Heart left ventricle (tissue), 16 donors: ENCODE measurements at regions not wholly inside any gene's neighbourhood (a gene's known extent, or its start where the extent isn't known, plus 50 kb on each side); places are given as distances from the start of the nearest gene placed in this dataset.

Experiments
- ATAC-seq, 4 donors: fragments of 200-7000 bp; cut with Tn5 transposase; one replicate each; pipeline ENCODE4 v1.9.1; 2020 to 2022; ENCODE audit warnings: moderate library complexity in 4 of 4, mild to moderate bottlenecking in 3 of 4, moderate number of reproducible peaks in 1 of 4
- DNase-seq, 5 donors: peaks; one replicate each; pipeline ENCODE4 v3.0.0-alpha.2; 2020
- H3K27ac ChIP-seq, 12 donors: fragments of 200-600 bp; sonication (generic) in 4 of 12; one replicate each; pipeline versions ENCODE4 v1.5.0 to v1.8.0; 2016 to 2022; ENCODE audit warnings: mild to moderate bottlenecking in 2 of 12
- H3K27me3 ChIP-seq, 9 donors: fragments of 200-600 bp; sonication (generic) in 2 of 9; one replicate each; pipeline versions ENCODE4 v1.5.1 to v1.8.0; 2016 to 2022; ENCODE audit warnings: mild to moderate bottlenecking in 3 of 9
- H3K36me3 ChIP-seq, 9 donors: fragments of 200-600 bp; sonication (generic) in 2 of 9; one replicate each; pipeline versions ENCODE4 v1.5.0 to v1.8.0; 2018 to 2022; ENCODE audit warnings: mild to moderate bottlenecking in 2 of 9
- H3K4me1 ChIP-seq, 12 donors: fragments of 200-600 bp; sonication (generic) in 4 of 12; one replicate each; pipeline versions ENCODE4 v1.5.0 to v1.8.0; 2016 to 2022; ENCODE audit warnings: mild to moderate bottlenecking in 3 of 12
- H3K4me3 ChIP-seq, 12 donors: fragments of 200-600 bp; sonication (generic) in 4 of 12; one replicate each; pipeline versions ENCODE4 v1.5.0 to v1.8.0; 2017 to 2022; ENCODE audit warnings: mild to moderate bottlenecking in 9 of 12, moderate library complexity in 4 of 12
- H3K9me3 ChIP-seq, 12 donors: fragments of 200-600 bp; sonication (generic) in 4 of 12; one replicate each; pipeline versions ENCODE4 v1.5.0 to v1.8.0; 2016 to 2022; ENCODE audit warnings: mild to moderate bottlenecking in 1 of 12
- CTCF ChIP-seq, 12 donors: fragments of 200-600 bp; sonication (generic) in 4 of 12; IDR thresholded peaks; one replicate each; pipeline versions ENCODE4 v1.5.0 to v1.8.0; 2018 to 2022; ENCODE audit warnings: antibody characterized with exemption in 12 of 12, mild to moderate bottlenecking in 5 of 12
- POLR2A ChIP-seq, 2 donors: fragments of 450-650 bp; IDR thresholded peaks; one replicate each; pipeline ENCODE4 v1.6.1; 2017; ENCODE audit warnings: antibody characterized with exemption in 2 of 2, mild to moderate bottlenecking in 2 of 2, moderate library complexity in 2 of 2
- WGBS, 4 donors: extraction: QIAGEN DNeasy Blood & Tissue Kit in 2 of 4; methylation state at CpG; one replicate each; pipeline versions ENCODE4 v1.1.5 to v1.1.7; 2013 to 2018; 5-methylcytosine and 5-hydroxymethylcytosine counted together
- intact Hi-C, 10 donors: fragments of 100-400 bp; cut with DNase I; formaldehyde crosslinking; loops; one replicate each; pipeline versions ENCODE4 v1.11.1 to v1.14.2; 2022
- donor health status: ischemic (EF 13 %, LVEDD 7.1; RV severe dilation, severe dysfunction).
- donor health status: healthy with polysubstance abuse.
- donor health status: DM: no; HTN: yes; CAD: no.
- donor health status: DM: no; HTN: no; CAD: no.
- donor health status: ischemic (EF 25% LVEDD 6.9; RV normal size, moderate dysfunction).
- donor health status: ischemic (EF 25% LVEDD 5.7; RV mildly dilated, moderate dysfunction).
- donor health status: healthy.
- donor health status: DM: yes; HTN: yes; CAD: no.
- donor health status: ischemic (EF 35%, LVEDD 5.7; RV mildly dilated, moderate dysfunction).
- donor health status: nonischemic (EF 11% LVEDD 7.7; RV severe dilation, severe dysfunction).
- donor health status: DM: yes; HTN: yes; CAD: no.
- donor health status: PGD.
- donor health status: ischemic (EF 29% LVEDD 5.4; RV normal size, mild dysfunction).
- donor health status: nonischemic (EF 23%, LVEDD 6.1; RV moderate dilation, normal function).

GRCh38 chr5:98578438-98578837 lies 195.0 kb upstream of the RGMB start:
- H3K36me3 ChIP-seq, result no peaks in the 10 kb centered on the region
- no peaks in the 10 kb centered on the region for H3K4me1 ChIP-seq
- no peak for DNase-seq
- no peak overlapping the region for H3K4me3 ChIP-seq
- no peak for ATAC-seq
- no peak overlapping the region for H3K27ac ChIP-seq
- no peaks in the 10 kb centered on the region for H3K9me3 ChIP-seq
- 53 to 60% (median 56%) methylated on average over 1 of the region's 1 CpG for WGBS, 4 donors
- TF ChIP-seq POLR2A (IDR thresholded peaks at IDR 0.05) (no peak), CTCF (IDR thresholded peaks at IDR 0.05) (no peak)
- no peaks in the 10 kb centered on the region for H3K27me3 ChIP-seq
- intact Hi-C loops, result no loop called here

GRCh38 chr5:98581112-98581997 lies 192.1 kb upstream of the RGMB start:
- H3K4me1 ChIP-seq, result no peaks in the 10 kb centered on the region
- intact Hi-C loops, result no loop called here
- H3K27me3 ChIP-seq, result no peaks in the 10 kb centered on the region
- 59 to 82% (median 65%) methylated on average over 1 of the region's 1 CpG for WGBS, 4 donors
- H3K4me3 ChIP-seq, result no peak overlapping the region
- TF ChIP-seq CTCF (IDR thresholded peaks at IDR 0.05) (no peak), POLR2A (IDR thresholded peaks at IDR 0.05) (no peak)
- DNase-seq, result no peak
- H3K9me3 ChIP-seq, result no peaks in the 10 kb centered on the region
- H3K27ac ChIP-seq, result no peak overlapping the region
- ATAC-seq, result peak in 1 of 4 donors; percentile 28
- no peaks in the 10 kb centered on the region for H3K36me3 ChIP-seq

- TF ChIP-seq POLR2A (IDR thresholded peaks at IDR 0.05) (no peak), CTCF (IDR thresholded peaks at IDR 0.05) (no peak)
- H3K27me3 ChIP-seq, result no peaks in the 10 kb centered on the region
- 79 to 87% (median 84%) methylated on average over 2 of the region's 2 CpGs for WGBS, 4 donors
- no peak overlapping the region for H3K27ac ChIP-seq
- no peaks in the 10 kb centered on the region for H3K9me3 ChIP-seq
- intact Hi-C loops, result no loop called here
- no peak for DNase-seq
- no peak for ATAC-seq
- H3K4me3 ChIP-seq, result no peak overlapping the region
- no peaks in the 10 kb centered on the region for H3K36me3 ChIP-seq
- H3K4me1 ChIP-seq, result no peaks in the 10 kb centered on the region
Measured at GRCh38 chr5:98583586-98583985, 189.9 kb upstream of the RGMB start.

GRCh38 chr5:98585661-98586310 lies 187.7 kb upstream of the RGMB start:
- 57 to 62% (median 61%) methylated on average over 3 of the region's 3 CpGs for WGBS, 4 donors
- H3K27me3 ChIP-seq, result no peaks in the 10 kb centered on the region
- no peaks in the 10 kb centered on the region for H3K36me3 ChIP-seq
- DNase-seq, result no peak
- intact Hi-C loops, result no loop called here
- H3K4me1 ChIP-seq, result no peaks in the 10 kb centered on the region
- H3K9me3 ChIP-seq, result peaks cover 0 to 7% (median 0%) of the 10 kb centered on the region in 12 donors
- no peak for ATAC-seq
- no peak overlapping the region for H3K4me3 ChIP-seq
- H3K27ac ChIP-seq, result no peak overlapping the region
- no peak for TF ChIP-seq CTCF (IDR thresholded peaks at IDR 0.05)
- no peak for TF ChIP-seq POLR2A (IDR thresholded peaks at IDR 0.05)
